Natural killer cell (primary cell): ENCODE measurements at regions not wholly inside any gene's neighbourhood (a gene's known extent, or its start where the extent isn't known, plus 50 kb on each side); places are given as distances from the start of the nearest gene placed in this dataset.
"Not testable (repeated sequence)": the region's sequence is repeated elsewhere in the genome, so short reads cannot be mapped to it uniquely, and the experiment has no call there.

Source experiments
- ATAC-seq, 3 donors: fragments of 150-1000 bp in 2 of 3; fragments of 200-7000 bp in 1 of 3; cut with Tn5 transposase; 1 replicate in 1 of 3; 2 replicates in 2 of 3; pipeline ENCODE4 v1.10.0; 2021; ENCODE audit warnings: mild to moderate bottlenecking in 2 of 3, moderate library complexity in 2 of 3
- DNase-seq, 2 donors: peaks; one replicate each; pipeline versions ENCODE4 v3.0.0 to v3.0.0-alpha.2; 2013 to 2021; ENCODE audit warnings: mixed read lengths in 1 of 2
- H3K27ac ChIP-seq: one replicate; pipeline ENCODE4 v1.5.1; 2013; ENCODE audit warnings: mild to moderate bottlenecking, low read length
- H3K27me3 ChIP-seq: one replicate; pipeline ENCODE4 v1.6.1; 2013; ENCODE audit warnings: low read length; ENCODE audit not compliant: control insufficient read depth, insufficient read depth
- H3K36me3 ChIP-seq: one replicate; pipeline ENCODE4 v1.6.1; 2013; ENCODE audit warnings: low read length; ENCODE audit not compliant: control insufficient read depth, insufficient read depth
- H3K4me1 ChIP-seq: one replicate; pipeline ENCODE4 v1.6.1; 2013; ENCODE audit warnings: low read length; ENCODE audit not compliant: control insufficient read depth, insufficient read depth
- H3K4me3 ChIP-seq: one replicate; pipeline ENCODE4 v1.5.1; 2013; ENCODE audit warnings: low read length
- H3K9me3 ChIP-seq: one replicate; pipeline ENCODE4 v1.6.1; 2013; ENCODE audit warnings: low read length; ENCODE audit not compliant: control insufficient read depth, insufficient read depth
- H3K27ac Mint-ChIP-seq, 2 donors: one replicate each; pipeline ENCODE4 v1.8.0; 2022; ENCODE audit warnings: mild to moderate bottlenecking in 2 of 2, mixed read lengths in 2 of 2, moderate library complexity in 1 of 2
- H3K27me3 Mint-ChIP-seq, 2 donors: one replicate each; pipeline ENCODE4 v1.8.0; 2022; ENCODE audit warnings: low read depth in 2 of 2, mixed read lengths in 2 of 2
- H3K36me3 Mint-ChIP-seq: one replicate; pipeline ENCODE4 v1.8.0; 2022; ENCODE audit warnings: mixed read lengths
- H3K4me1 Mint-ChIP-seq, 2 donors: one replicate each; pipeline ENCODE4 v1.8.0; 2022; ENCODE audit warnings: mixed read lengths in 2 of 2
- H3K4me3 Mint-ChIP-seq: one replicate; pipeline ENCODE4 v1.8.0; 2022; ENCODE audit warnings: mild to moderate bottlenecking, moderate library complexity, mixed read lengths
- H3K9me3 Mint-ChIP-seq, 2 donors: one replicate each; pipeline ENCODE4 v1.8.0; 2022; ENCODE audit warnings: mixed read lengths in 2 of 2
- WGBS: methylation state at CpG from one replicate; pipeline ENCODE4 v1.1.7; 2013; ENCODE audit warnings: missing lambda C conversion rate; ENCODE audit not compliant: insufficient coverage; 5-methylcytosine and 5-hydroxymethylcytosine counted together
- intact Hi-C: fragments of 100-400 bp; cut with micrococcal nuclease; formaldehyde crosslinking; loops from one replicate; pipeline ENCODE4 v1.14.2; 2022
- TF ChIP-seq, protein P1 (sequence below): fragments of 200-600 bp; IDR thresholded peaks from one replicate; pipeline ENCODE4 v1.8.0; 2022; ENCODE audit warnings: antibody characterized with exemption

DNA sequence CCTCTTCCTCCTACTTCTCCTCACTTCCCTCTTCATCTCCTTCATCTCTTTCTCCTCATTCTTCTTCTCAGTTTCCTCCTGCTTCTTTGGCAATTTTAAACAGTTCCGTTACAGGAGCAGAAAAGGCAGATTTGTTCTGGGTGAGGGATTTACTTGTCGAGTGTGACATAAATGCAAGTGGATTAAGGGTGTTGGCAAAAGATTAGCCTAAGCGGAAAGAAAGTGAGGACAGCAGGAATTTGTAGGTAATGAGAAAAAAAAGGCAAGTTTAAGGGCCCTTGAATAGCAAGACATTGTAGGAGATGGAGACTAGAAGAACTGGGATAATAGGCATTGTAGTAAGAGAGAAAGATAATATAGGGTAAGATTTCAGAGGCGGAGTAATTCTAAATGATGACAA is 841.6 kb downstream of the RAPGEF2 start:
- Mint-ChIP-seq H3K4me1 (no peaks in the 10 kb centered on the region), H3K36me3 (no peaks in the 10 kb centered on the region), H3K9me3 (no peaks in the 10 kb centered on the region), H3K27me3 (no peaks in the 10 kb centered on the region), H3K4me3 (no peak overlapping the region), H3K27ac (no peak overlapping the region)
- intact Hi-C loops = no loop called here
- Histone ChIP-seq H3K4me1 (no peaks in the 10 kb centered on the region), H3K27me3 (no peaks in the 10 kb centered on the region), H3K27ac (no peak overlapping the region), H3K9me3 (no peaks in the 10 kb centered on the region), H3K4me3 (no peak overlapping the region), H3K36me3 (no peaks in the 10 kb centered on the region)
- WGBS = 90% methylated on average over 4 of the region's 4 CpGs
- DNase-seq (no peak), ATAC-seq (no peak)
- TF ChIP-seq, protein P1, sequence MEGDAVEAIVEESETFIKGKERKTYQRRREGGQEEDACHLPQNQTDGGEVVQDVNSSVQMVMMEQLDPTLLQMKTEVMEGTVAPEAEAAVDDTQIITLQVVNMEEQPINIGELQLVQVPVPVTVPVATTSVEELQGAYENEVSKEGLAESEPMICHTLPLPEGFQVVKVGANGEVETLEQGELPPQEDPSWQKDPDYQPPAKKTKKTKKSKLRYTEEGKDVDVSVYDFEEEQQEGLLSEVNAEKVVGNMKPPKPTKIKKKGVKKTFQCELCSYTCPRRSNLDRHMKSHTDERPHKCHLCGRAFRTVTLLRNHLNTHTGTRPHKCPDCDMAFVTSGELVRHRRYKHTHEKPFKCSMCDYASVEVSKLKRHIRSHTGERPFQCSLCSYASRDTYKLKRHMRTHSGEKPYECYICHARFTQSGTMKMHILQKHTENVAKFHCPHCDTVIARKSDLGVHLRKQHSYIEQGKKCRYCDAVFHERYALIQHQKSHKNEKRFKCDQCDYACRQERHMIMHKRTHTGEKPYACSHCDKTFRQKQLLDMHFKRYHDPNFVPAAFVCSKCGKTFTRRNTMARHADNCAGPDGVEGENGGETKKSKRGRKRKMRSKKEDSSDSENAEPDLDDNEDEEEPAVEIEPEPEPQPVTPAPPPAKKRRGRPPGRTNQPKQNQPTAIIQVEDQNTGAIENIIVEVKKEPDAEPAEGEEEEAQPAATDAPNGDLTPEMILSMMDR = no peak

DNA sequence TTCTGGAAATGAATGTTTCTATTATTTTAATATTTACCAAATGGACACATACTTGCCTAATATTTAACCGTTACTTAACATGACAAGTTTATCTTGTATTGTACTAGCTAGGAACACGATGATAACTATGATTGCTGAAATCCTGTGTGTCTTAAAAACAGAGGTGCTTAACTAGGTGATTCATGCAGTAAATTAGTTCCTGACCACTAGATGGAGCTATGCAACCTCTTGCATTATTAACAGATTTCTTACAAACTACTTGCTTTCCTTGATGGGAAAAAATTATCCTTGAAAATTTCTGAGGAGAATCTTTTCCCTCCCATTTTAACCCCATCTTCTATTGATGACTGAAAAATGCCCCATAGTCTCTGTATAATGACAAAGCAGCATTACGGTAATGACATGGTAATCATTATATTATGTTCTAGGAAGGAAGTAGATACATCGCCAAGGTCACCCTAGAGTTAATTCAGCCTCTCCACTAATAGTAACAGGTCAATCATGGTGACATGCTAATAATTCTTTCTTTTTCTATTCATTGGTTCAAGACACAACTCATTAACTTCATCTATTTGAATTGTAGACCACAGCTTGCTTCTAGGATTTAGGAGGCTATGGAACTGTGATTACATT is 844.2 kb downstream of the RAPGEF2 start:
- no peaks in the 10 kb centered on the region for H3K27me3 Mint-ChIP-seq
- no peak overlapping the region for H3K27ac ChIP-seq
- no peaks in the 10 kb centered on the region for H3K4me1 ChIP-seq
- H3K27ac Mint-ChIP-seq = no peak overlapping the region
- H3K36me3 Mint-ChIP-seq = no peaks in the 10 kb centered on the region
- TF ChIP-seq, protein P1 = no peak
- intact Hi-C loops = no loop called here
- no peaks in the 10 kb centered on the region for H3K27me3 ChIP-seq
- H3K4me1 Mint-ChIP-seq = no peaks in the 10 kb centered on the region
- no peak overlapping the region for H3K4me3 Mint-ChIP-seq
- H3K9me3 ChIP-seq = no peaks in the 10 kb centered on the region
- no peaks in the 10 kb centered on the region for H3K9me3 Mint-ChIP-seq
- no peak for ATAC-seq
- no peak overlapping the region for H3K4me3 ChIP-seq
- 25% methylated on average over 1 of the region's 4 CpGs for WGBS
- DNase-seq = peak in 1 of 2 donors; percentile 3
- no peaks in the 10 kb centered on the region for H3K36me3 ChIP-seq

DNA sequence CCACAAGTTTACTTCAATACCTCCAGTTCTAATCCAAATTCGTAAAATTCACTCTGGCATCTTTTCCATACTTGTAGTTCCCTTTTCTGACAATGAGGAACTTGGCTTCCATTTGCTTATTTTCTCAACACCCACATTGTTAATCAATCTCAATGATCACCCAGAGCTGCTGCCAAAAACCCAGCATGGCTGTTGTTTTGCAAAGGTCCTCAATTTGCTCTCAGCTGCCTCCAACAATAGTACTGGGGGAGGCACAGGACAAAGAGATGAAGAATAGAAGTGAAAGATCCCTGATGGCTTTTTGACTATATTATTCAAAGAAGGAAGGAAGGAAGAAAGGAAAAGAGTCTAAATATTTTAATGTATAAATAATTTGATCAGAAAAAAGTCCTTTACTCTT is 847.8 kb downstream of the RAPGEF2 start:
- no peaks in the 10 kb centered on the region for H3K4me1 ChIP-seq
- no peaks in the 10 kb centered on the region for H3K27me3 ChIP-seq
- Mint-ChIP-seq H3K4me3 (no peak overlapping the region), H3K27me3 (no peaks in the 10 kb centered on the region), H3K27ac (no peak overlapping the region), H3K36me3 (no peaks in the 10 kb centered on the region), H3K9me3 (no peaks in the 10 kb centered on the region), H3K4me1 (no peaks in the 10 kb centered on the region)
- no peaks in the 10 kb centered on the region for H3K9me3 ChIP-seq
- WGBS = 38% methylated on average over 1 of the region's 1 CpG
- DNase-seq = no peak
- H3K4me3 ChIP-seq = no peak overlapping the region
- H3K36me3 ChIP-seq = no peaks in the 10 kb centered on the region
- ATAC-seq = no peak
- H3K27ac ChIP-seq = no peak overlapping the region
- intact Hi-C loops = no loop called here
- TF ChIP-seq, protein P1 = no peak

DNA sequence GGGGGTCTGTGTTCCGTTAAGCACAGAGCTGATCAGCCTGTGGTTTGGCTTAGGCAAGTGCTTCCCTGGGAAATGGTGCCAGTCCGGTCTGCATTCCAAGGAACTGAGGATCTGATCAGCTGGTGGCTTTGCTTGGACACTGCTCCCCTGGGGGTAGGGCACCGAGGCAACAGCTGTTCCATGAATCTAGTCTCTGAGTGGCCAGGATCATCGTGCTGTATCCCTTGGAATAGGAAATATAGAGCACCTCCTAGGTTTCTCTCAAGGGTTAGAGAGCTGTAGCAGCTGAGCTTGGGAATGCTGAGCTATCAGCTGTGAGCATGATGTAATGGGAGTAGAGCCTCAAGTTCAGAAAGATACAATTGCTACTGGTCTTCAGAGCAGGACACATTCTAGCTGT is 863.9 kb downstream of the RAPGEF2 start:
- no peak overlapping the region for H3K4me3 ChIP-seq
- TF ChIP-seq, protein P1 = no peak
- H3K4me3 Mint-ChIP-seq = no peak overlapping the region
- no peak overlapping the region for H3K27ac Mint-ChIP-seq
- H3K27me3 ChIP-seq = no peaks in the 10 kb centered on the region
- DNase-seq = no peak
- no peaks in the 10 kb centered on the region for H3K27me3 Mint-ChIP-seq
- ATAC-seq = no peak
- H3K36me3 ChIP-seq = no peaks in the 10 kb centered on the region
- 71% methylated on average over 4 of the region's 4 CpGs for WGBS
- intact Hi-C loops = no loop called here
- H3K4me1 ChIP-seq = no peaks in the 10 kb centered on the region
- no peaks in the 10 kb centered on the region for H3K36me3 Mint-ChIP-seq
- no peaks in the 10 kb centered on the region for H3K9me3 ChIP-seq
- no peak overlapping the region for H3K27ac ChIP-seq
- H3K9me3 Mint-ChIP-seq = peaks cover 11 to 24% of the 10 kb centered on the region in 2 donors
- H3K4me1 Mint-ChIP-seq = no peaks in the 10 kb centered on the region

DNA sequence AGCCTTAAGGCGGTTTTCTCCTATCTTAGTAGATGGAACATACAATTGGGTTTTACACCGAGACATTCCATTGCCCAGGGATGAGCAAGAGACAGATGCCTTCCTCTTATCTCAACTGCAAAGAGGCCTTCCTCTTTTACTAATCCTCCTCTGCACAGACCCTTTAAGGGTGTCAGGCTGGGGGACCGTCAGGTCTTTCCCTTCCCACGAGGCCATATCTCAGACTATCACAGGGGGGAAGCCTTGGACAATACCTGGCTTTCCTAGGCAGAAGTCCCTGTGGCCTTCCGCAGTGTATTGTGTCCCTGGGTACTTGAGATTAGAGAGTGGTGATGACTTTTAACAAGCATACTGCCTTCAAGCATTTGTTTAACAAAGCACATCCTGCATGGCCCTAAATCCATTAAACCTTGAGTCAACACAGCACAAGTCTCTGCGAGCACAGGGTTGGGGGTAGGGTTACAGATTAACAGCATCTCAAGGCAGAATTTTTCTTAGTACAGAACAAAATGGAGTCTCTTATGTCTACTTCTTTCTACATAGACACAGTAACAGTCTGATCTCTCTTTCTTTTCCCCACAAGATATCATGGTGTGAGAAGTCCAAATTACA is 874.1 kb downstream of the RAPGEF2 start:
- WGBS = 78% methylated on average over 2 of the region's 6 CpGs
- intact Hi-C loops, H3K27ac Mint-ChIP-seq, DNase-seq, H3K4me3 Mint-ChIP-seq, H3K4me1 Mint-ChIP-seq, H3K27me3 ChIP-seq, H3K4me3 ChIP-seq, H3K27ac ChIP-seq, H3K36me3 ChIP-seq, ATAC-seq, H3K9me3 ChIP-seq, H3K4me1 ChIP-seq, H3K27me3 Mint-ChIP-seq, H3K36me3 Mint-ChIP-seq: not testable (repeated sequence)
- H3K9me3 Mint-ChIP-seq = peaks cover 6 to 16% of the 10 kb centered on the region in 2 donors
